Fibroblast of mammary gland (primary cell): ENCODE measurements at regions not wholly inside any gene's neighbourhood (a gene's known extent, or its start where the extent isn't known, plus 50 kb on each side); places are given as distances from the start of the nearest gene placed in this dataset.

Source experiments
- DNase-seq: peaks from one replicate; pipeline ENCODE4 v3.0.0-alpha.2; 2010; ENCODE audit warnings: low read depth
- H3K4me3 ChIP-seq: 2 replicates; pipeline ENCODE4 v1.5.1; 2011; ENCODE audit warnings: low read depth, mild to moderate bottlenecking, low read length, moderate library complexity; ENCODE audit not compliant: control insufficient read depth
- TF ChIP-seq, protein P1 (sequence below): conservative IDR thresholded peaks from 2 replicates; pipeline ENCODE4 v1.5.1; 2011; ENCODE audit warnings: low read depth, low read length, inconsistent platforms; ENCODE audit not compliant: control insufficient read depth, insufficient read depth

DNA sequence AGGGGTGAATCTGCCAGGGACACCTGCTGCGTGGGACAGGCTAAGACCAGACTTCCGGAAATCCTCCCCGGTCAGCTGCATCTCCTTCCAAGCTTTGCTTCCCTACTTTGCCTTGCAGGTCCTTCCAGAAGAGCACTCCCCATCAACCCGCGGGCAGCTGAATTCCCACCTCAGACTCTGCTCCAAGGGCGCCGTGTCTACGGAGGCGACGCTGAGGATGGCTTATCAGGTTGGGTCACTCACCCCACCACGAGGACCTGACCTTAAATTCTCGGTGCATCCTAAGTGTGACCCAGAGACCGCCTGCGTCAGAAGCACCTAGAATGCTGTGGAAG lies 78.9 kb upstream of the KMT2C start:
- no peak overlapping the region for H3K4me3 ChIP-seq
- DNase-seq, result no peak
- TF ChIP-seq, protein P1, sequence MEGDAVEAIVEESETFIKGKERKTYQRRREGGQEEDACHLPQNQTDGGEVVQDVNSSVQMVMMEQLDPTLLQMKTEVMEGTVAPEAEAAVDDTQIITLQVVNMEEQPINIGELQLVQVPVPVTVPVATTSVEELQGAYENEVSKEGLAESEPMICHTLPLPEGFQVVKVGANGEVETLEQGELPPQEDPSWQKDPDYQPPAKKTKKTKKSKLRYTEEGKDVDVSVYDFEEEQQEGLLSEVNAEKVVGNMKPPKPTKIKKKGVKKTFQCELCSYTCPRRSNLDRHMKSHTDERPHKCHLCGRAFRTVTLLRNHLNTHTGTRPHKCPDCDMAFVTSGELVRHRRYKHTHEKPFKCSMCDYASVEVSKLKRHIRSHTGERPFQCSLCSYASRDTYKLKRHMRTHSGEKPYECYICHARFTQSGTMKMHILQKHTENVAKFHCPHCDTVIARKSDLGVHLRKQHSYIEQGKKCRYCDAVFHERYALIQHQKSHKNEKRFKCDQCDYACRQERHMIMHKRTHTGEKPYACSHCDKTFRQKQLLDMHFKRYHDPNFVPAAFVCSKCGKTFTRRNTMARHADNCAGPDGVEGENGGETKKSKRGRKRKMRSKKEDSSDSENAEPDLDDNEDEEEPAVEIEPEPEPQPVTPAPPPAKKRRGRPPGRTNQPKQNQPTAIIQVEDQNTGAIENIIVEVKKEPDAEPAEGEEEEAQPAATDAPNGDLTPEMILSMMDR, result no peak

DNA sequence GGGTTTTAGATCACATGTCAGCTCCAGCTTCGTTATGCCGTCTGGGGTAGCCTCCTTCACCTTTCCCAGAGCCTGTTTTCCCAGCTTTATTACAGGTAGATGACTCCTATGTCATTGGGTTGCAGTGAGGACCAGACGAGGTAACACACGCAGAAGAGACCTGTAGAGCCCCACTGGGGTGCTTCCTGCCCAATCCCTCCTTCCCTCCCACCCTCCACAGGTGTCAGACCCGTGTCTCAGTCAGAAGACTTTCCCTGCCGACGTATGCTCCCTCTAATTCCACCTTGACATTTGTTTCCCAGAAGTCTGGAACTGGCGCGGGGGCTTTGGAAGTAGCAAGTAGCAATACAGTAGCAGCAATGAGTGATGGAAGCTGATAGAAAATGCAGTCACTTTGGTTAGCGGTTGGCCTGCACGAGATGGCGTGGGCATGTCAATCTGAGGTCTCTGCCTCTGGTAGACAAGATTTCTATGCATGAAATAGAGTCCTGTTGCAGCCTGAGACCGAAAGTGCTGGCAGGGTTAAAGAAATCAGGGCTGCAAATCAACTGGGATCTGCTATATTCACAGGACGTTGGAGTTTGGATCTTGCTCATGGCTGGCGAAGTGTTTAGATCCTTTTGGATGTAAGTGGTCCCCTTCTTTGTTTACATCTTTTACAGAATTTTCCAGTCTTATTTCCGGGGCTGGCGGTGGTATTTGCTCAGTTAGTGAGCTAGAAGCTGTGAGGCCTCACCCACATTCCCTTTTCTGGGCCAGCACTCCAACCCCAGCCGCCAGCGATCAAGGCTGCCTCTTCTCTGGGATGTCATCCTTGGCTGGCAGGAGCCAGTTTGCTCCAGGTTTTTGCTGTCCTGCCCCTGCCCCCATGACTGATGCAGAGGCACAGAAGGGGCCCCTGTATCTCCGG lies 78.3 kb upstream of the KMT2C start:
- H3K4me3 ChIP-seq, result no peak overlapping the region
- TF ChIP-seq, protein P1, result no peak

DNA sequence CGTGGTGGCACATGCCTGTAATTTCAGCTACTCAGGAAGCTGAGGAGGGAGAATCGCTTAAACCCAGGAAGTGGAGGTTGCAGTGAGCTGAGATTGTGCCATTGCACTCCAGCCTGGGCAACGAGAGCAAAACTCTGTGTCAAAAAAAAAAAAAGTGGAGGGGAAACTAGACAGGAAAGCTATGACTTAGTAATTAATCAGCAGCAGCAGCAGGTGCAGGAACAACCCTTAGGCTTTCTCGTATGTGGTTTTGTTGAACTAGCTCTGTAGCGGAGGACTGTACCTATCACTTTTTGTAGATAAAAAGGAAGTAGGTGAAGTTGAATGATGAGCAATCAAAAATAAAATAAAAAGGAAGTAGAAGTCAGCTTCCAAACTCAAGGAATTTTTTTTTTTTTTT lies 76.9 kb upstream of the KMT2C start:
- TF ChIP-seq, protein P1, result no peak
- DNase-seq, result no peak
- no peak overlapping the region for H3K4me3 ChIP-seq

More for the DNA sequence above, 78.3 kb upstream of the KMT2C start:
- no peak for DNase-seq

DNA sequence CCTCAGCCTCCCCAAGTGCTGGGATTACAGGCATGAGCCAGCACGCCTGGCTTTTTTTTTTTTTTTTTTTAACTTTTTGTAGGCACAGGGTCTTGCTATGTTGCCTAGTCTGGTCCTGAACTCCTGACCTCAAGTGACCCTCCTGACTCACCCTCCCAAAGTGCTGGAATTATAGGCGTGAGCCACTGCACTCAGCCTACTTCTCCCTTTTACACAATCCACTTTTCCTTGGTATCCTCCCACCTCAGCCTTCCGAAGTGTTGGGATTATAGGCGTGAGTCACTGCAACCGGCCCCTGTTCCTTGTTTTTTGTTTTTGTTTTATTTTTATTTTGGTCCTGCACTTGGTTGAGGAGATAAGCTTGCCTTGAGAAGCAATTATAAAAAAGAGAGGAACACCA lies 75.9 kb upstream of the KMT2C start:
- no peak overlapping the region for H3K4me3 ChIP-seq
- TF ChIP-seq, protein P1, result no peak
- peak; percentile 4 for DNase-seq

DNA sequence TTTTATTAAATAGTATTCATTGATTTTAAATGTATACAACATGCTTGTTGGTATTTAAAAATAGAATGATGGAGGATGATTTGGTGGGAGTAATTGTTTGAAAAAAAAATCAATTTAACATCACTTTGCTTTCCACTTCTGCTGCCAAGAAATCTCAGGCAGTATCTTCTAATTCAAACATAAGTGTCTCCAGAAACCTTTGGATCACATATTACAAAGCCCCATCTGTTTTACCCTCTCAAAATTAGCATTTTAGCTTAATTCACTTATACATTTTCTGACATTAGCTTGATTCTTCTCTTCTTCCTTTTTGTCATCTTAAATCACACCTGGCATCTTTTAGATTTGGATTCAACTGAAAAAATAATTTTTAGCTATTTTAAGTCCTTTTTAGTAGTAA lies 72.9 kb upstream of the KMT2C start:
- no peak for DNase-seq
- TF ChIP-seq, protein P1, result no peak

DNA sequence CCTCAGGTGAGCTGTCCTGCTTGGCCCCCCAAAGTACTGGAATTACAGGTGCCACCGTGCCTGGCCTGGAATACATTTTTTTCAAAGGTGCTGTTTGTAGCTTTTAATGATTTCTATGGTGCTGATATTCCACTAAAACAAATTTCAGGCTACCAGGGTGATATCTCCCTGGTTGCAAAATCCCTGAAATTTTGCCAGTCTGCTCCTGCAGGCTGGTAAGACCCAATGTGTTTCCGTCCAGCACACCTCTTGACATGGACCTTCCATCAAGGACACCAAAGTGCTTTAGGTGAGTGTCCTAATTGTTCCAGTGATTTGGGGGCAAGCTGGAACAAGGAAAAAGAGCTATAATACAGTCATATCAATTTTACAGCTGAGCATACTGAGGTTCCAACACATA lies 69.8 kb upstream of the KMT2C start:
- TF ChIP-seq, protein P1, result no peak
- DNase-seq, result no peak
- no peak overlapping the region for H3K4me3 ChIP-seq

More for the DNA sequence above, 72.9 kb upstream of the KMT2C start:
- no peak overlapping the region for H3K4me3 ChIP-seq
